ENCODE measurements at regions not wholly inside any gene's neighbourhood (a gene's known extent, or its start where the extent isn't known, plus 50 kb on each side); places are given as distances from the start of the nearest gene placed in this dataset.

DNA sequence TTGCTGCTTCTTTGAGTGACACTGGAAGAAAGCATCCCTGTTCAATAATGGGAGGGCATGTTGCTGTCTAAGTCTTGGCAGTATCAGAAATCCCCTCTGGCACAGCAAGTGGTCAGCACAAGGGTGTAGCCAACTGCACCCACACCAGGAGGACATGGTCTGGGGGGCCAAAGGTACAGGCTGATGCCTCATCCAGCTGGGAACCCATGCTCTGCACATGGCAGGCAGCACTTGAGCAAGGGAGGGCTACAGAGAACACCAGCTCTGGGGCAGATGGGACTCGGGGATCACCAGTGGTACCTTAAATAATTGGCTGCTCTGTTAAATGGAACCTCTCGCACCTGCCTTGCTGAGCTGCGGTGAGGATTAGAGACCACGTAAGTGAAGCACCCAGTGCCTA, 265.2 kb downstream of the SYK start:
- no peak for DNase-seq (ENCODE audit: low read depth)

DNA sequence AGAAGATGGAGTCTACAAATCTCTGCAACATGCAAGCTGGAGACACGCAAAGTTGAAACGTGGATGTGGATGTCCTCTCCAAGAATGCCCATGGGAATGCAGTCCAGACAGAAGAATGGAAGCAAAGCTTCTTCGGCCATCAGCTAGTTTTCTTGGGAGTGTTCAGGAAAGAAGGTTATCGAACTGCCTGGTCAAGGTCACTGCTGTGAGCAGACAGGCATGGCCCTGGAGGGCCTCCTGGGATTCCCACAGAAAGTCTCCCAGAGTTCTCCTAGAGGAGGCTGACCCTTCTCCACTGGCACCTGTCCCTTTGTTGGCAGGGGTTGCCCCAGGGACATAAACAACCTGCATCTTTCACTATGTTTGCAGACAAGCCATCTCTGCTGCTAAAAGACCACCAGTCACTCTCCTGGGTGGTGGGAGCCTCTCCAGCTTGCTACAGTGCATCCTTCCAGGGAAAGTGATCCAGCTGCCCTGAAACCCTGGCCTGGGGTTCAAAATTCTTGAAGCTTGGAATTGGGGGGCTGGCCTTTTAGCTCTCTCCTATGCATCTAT, 265.8 kb downstream of the SYK start:
- DNase-seq (ENCODE audit: low read depth): no peak

DNA sequence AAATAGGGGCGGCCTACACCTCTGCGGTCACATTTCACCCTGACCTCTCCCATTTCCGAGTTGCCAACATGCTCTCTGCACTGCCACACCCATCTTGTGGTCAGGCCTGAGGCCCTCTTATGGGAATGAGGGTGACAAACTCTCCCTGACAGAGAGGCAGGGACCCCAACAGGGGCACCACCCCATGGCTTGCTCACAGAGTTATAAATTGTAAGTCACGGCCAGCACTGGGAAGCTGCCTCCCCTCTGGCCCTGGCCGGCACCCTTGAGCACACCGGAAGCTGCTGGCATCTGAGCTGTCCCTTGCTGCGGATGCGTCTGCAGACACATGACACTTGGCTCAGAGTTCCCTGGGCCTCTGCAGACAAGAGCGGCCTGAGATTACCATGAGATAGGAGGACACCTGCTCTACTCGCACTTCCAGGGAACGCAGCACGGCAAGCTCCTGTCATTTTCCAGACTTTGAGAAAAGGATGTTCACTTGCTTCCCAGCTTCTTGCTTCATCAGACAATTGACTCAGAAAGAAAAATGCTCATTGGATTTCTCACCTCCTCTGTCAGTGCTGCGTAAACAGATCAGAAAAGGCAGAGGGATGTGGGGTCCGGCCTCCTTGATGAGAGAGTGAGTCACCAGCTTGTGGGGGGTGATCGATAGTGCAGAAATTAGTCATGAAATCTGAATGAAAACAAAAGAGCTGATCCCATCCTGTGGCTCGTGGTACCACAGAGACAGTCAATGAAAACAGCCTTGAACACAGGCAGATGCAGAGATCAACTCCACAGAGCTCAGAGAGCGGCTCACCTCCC, 269.8 kb downstream of the SYK start:
- DNase-seq (ENCODE audit: low read depth): no peak

DNA sequence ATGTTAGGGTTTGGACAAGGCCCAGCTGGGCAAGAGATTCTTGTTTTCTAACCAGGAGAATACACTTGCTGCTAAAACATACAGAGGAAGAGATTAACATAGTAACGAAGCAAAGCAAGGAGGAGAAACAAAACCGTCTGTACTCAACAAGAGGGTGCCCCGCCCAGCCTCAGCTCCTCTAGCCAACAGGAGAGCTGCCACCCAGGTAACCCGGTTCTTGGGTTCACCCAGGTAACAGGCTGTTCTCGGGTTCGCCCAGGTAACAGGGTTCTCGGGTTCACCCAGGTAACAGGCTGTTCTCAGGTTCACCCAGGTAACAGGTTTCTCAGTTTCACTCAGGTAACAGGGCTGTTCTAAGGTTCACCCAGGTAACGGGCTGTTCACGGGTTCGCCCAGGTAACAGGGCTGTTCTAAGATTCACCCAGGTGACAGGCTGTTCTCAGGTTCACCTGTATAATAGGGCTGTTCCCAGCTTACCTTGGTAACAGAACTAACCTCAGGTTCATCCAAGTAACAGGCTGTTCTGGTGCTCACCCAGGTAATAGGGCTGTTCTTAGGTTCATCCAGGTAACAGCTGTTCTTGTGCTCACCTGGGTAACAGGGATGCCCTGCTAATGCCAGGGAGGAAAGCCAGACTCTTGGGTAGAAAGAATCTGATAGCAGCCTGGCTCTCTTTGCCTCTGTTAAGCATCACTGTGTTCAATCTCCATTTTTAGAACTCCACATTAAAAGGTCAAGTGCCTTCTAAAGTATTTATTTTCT, 271.6 kb downstream of the SYK start:
- no peak for DNase-seq (ENCODE audit: low read depth)

DNA sequence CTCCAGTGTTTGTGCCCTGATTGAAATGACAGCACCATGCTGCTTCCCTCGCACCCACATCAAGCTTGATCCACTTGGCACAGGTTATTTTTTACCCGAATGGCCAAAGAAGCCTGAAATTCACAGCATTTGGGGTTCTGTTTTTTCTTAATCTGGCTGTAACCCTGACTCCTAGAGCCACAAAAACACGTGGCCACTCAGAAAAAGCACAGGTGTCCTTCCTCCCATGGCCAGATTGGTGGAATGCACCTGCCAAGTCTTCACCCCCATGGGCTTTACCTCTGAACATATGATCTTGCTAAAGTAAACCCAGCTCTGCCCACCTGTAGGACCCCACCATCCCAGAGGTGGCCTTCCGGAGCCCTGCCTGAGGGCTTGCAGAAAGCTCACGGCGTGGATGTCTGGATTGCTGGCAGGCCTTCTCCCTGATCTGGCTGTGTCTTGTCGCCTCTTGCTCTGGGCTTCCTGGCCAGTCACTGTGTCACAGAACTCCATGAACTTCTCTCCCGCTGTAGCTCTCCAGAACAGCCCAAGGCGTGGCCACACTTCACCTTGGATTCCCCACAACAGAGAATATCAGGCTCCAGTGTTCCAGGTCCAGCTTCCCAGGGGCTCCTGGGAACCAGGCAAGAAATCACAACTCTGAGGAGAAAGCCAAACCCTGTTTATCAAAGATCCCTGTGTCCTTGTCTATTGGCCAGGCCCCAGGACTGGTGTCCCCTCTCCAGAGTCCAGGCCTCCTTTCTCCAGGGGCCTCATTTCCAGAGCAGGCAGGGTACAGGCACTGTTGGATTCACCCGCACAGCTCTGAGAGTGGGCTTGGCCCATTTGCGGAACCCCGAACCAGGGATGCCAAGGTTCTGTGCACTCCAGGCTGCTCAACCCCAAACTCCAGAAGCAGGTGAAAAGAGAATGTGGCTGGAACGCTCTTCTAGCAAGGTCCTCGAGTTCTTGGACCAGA, 272.5 kb downstream of the SYK start:
- no peak for DNase-seq (ENCODE audit: low read depth)

DNA sequence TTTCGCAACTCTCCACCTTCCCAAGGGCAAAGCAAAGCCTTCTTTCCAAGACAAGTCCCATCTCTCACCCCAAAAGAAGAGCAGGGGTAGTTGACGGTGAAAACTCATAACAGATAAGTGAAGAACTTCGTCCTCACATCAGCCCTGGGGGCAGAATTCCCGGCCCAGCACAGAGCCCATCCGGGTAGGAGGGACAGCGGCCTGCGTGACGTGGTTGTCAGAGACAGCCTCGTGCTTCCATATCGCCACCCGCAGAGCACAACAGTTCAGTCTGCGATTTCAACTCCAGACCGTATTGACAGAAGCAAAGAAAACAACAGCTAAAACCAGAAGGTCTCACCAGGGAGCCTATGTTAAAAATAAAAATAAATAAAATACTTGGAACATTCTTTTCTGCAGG, 273.2 kb downstream of the SYK start:
- DNase-seq (ENCODE audit: low read depth): no peak

DNA sequence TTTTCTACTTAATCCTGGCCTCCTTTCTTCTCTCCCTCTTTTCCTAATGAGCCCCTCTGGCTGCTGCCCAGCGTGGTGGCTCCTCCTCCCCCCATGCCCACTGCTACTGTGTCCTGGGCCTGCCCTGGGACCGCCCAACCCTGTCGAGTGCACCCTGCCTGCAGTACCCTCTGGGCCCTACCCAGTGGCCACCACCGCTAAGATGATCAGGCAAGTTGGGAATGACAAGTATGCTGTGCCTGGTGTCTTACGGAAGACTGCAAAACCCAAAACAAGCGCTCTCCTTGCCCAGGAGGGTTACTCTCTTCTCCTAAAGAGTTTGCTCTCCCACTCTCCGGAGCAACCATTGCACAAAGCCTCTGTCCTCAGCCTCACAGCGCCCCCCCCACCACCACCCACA, 273.7 kb downstream of the SYK start:
- DNase-seq (ENCODE audit: low read depth): no peak

DNA sequence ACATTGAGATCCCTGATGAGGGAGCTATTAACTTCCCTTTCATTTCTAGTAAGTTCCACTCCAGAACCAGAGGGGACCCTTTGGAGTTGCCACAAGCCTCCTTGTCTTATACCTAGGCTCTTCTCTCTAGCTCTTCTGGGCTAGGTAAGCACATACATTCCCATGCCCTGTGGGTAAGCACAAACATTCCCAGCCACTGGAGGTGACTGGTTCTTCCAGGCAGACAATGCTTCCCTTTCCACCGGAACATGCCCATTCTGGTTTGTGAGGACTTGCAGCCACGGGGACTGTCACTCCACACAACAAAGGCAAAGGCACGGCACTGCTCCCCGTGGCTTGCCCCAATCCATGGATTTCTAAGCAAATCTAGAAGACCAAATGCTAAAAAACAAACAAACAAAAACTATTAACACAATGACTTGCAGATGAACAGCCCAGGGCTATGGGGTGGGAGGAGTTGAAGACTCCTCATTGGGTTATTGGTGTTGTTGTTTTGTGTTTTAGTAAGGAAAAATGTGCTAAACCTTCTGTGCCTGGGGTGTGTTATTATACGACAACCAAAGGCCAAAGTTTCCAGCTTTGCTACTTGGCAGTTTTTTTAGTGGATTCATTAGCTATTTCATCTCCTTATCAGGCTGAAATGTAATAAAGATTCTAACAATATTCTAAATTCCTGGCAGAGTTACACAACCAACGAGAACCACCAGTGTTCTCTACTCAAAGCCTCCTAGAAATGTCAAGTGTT, 276.2 kb downstream of the SYK start:
- no peak for DNase-seq (ENCODE audit: low read depth)

DNA sequence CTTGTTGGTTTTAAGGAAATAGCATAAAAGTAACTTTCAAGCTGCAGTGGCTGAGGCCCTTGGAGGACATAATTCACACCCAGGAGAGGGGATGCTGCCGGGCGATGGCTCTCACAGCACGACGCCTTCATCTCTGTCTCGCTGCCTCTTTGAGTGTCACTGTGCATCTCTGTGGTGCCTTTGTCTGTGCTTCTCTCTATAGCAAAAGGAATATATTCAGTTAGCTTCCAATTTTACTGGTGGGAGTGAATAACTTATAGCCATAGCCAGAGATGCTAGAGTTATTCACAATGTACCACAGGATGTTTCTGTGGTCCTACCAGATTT, 276.7 kb downstream of the SYK start:
- no peak for DNase-seq (ENCODE audit: low read depth)

DNA sequence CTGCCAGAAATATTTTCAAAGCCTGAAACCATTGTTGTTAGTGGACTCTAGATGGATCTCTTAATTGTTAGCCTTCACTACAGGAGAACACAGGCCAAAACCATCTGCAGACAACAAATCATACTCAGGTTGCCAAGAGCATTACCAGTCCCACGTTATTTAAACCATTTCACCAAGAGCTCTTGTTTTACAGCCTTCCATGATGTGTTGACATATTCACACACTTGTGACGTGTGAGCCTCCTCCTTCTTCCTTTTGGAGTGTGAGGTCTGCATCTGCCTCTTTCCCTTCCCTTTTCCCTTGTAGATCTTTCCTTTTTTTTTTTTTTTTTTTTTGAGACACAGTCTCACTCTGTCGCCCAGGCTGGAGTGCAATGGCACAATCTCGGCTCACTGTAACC, 279.0 kb downstream of the AUH start:
- no peak for DNase-seq (ENCODE audit: low read depth)

DNA sequence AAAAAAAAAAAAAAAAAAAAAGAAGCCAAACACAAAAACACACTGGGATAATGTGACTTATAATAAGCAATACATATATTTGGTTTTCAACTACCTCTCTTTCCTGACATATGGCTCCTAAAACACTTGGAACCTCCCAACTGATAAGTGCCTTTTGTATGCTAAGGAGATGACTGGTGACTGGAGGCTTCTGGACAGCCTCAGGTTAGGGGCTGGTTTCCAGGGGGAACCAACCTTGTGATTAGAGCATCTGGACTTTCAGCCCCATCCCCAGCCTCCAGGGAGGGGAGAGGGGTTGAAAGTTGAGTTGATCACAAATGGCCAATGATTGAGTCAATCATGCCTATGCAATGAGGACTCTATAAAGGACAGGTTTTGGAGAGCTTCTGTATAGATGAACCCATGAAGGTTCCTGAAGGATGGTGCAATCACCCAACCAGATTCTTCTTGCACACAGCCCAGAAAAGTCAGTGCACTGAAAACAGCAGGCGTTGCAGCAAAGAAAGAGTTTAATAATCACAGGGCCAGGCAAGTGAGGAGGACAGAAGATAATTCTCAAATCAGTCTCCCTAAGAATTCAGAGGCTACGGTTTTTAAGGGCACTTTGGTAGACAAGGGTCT, 276.7 kb downstream of the AUH start:
- DNase-seq (ENCODE audit: low read depth): no peak

DNA sequence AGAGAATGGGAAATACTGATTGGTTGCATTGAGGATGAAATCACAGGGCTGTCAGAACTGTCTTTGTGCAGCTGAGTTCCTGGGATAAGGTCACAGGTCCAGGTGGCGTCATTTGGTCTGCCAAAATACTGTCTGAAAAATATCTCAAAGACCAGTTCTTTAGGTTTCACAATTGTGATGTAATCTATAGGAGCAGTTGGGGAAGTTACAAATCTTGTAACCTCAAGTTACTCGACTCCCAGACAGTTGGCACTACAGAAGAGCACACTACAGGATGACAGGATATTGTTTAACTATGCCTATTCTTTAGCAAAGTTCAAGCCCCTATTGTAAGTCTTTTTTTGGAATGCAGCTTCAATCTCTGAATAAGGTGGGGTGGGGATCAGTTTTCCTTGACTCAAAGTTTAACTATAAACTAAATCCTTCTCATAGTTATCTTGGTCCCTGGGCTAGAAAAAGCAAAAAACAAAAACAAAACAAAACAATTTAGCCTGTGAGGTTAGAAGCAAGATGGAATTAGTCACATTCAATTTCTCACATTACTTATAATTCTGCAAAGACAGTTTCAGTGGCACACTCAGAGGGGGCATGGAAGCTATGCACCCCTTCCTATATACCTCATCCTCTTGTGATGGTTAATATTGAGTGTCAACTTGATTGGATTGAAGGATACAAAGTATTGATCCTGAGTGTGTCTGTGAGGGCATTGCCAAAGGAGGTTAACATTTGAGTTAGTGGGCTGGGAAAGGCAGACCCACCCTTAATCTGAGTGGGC, 276.0 kb downstream of the AUH start:
- no peak for DNase-seq (ENCODE audit: low read depth)

DNA sequence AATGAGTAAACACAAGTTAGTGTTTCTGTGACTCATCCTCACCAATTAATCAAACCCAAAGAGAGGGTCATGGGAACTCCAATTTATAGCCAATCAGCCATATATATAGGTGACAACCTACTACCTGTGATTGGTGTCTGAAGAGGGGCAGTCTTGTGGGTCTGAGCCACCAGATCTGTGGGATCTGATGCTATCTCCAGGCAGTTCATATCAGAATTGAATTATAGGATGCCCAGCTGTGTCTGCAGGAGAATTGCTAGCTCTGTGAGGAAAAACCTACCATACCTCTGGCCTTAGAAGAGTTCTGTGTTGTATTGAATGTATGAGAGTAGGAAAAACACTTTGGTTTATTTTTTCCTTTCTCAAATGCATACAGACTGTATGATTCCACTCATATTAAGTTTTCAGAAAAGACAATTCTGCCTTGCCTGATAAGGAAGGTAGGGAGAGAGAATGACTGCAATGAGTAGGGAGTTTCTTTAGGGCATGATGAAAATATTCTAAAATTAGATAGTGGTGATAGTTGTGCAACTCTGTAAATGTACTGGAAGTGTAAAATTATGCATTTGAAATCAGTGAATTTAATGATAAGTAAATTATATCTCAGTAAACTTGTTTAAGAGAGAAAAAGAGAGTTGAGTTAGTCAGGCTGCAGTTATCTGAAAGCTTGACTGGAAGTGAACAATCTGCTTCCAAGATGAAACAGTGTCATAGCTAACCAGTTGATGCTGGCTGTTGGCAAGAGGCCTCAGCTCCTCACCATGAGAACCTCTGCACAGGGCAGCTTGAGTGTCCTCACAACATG, 274.9 kb downstream of the AUH start:
- no peak for DNase-seq (ENCODE audit: low read depth)

DNA sequence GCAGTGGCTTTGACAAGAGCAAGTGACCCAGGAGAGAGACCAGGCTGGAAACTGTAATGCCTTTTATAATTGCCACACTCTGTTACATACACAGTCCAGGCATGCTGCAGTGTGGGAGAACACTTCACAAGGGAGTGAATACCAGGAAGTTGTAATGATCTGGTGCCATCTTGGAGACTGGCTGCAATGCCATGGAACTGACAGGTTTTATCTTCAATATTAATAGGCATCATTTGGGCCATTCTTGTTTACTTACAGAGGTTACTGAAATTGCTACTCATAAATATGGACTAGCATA, 274.3 kb downstream of the AUH start:
- DNase-seq (ENCODE audit: low read depth): no peak

DNA sequence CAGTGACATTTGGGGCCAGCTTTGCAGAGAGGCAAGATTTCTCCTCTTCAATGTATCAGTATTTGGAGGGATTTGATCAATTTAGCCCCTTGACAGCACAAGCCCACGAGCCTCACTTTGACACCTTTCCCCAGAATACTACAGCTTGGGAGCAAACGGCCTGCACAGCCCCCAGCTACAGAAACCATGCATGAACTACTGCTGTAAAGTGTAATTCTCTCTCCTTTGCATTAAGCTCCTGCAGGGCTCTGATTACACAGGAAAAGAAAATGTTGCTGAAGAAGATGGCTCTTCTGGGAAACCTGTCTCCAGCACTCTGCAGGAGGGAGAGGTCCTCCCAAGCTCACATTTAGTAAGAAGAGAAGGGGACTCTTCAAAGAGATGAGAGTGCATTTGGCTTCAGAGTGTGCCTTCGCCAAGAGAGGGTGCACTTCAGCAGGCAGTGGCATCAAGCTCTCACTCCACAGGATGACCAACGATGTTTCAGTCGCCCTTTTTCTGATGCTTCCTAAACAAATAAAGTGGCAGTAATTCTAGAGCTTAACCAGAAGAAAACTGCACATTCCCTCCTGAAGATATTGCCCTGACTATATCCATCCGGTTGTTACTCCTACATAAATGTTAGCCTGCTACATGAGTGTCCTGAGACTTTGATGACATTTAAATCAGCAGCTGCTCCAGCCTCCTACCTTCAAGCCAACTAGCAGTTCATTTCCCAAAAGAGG, 272.2 kb downstream of the AUH start:
- DNase-seq (ENCODE audit: low read depth): no peak

DNA sequence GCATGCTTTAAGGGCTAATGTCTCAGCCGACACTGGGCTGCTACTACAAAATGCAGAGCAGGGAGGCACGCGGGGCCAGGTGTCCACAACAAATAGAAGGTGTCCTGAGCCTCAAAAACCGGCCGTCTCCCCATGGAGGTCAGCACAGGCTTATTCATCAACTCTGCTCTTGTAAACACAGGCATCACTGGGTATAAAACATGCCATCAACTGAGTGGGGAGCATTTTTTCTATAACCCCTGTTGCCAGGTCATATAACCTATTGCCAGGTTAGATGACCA, 271.6 kb downstream of the AUH start:
- DNase-seq (ENCODE audit: low read depth): no peak

DNA sequence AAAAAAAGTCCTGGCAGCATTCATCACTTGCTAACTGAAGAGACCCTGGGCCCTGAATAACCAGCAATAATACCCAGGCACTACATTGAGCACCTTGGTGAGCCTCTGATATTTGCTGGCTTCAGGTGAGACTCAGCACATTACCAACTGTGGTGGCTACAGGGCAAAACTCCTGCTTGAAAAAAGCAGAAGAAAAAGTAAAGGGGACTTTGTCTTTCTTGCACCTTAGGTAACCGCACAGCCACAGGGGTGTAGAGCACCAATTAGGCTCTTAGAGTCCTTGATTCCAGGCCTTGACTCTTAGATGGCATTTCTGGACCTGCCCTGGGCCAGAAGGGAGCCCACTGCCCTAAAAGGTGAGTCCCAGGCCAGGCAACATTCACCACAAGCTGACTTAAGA, 269.5 kb downstream of the AUH start:
- DNase-seq (ENCODE audit: low read depth): no peak

DNA sequence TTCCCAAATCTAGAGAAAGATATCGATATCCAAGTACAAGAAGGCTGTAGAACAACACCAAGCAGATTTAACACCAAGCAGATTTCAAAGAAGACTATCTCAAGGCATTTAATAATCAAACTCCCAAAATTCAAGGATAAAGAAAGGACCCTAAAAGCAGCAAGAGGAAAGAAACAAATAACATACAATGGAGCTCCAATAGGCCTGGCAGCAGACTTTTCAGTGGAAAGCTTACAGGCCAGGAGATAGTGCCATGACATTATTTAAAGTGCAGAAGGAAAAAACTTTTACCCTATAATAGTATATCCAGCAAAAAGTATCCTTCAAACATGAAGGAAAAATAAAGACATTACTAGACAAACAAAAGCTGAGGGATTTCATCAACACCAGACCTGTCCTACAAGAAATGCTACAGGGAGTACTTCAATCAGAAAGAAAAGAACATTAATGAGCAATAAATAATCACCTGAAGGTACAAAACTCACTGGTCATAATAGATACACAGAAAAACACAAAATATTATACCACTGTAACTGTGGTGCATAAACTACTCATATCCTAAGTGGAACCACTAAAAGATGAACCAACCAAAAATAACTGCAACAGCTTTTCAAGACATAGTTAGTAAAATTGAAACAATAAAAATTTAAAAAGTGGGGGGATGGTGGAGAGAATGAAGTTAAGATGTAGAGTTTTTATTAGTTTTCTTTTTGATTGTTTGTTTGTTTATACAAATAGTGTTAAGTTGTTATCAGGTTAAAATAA, 267.2 kb downstream of the AUH start:
- no peak for DNase-seq (ENCODE audit: low read depth)

All from T follicular helper cell (primary cell).